Lung (tissue), 11 donors: ENCODE measurements at regions not wholly inside any gene's neighbourhood (a gene's known extent, or its start where the extent isn't known, plus 50 kb on each side); places are given as distances from the start of the nearest gene placed in this dataset.

Experiments
- ATAC-seq: fragments of 200-7000 bp; cut with Tn5 transposase; one replicate; pipeline ENCODE4 v1.9.1; 2020; ENCODE audit warnings: moderate number of reproducible peaks; ENCODE audit not compliant: insufficient read depth, low FRiP score
- DNase-seq, 3 donors: peaks; one replicate each; pipeline ENCODE4 v3.0.0-alpha.2; 2013 to 2017
- H3K27ac ChIP-seq, 2 donors: one replicate each; pipeline ENCODE4 v1.5.1; 2013; ENCODE audit warnings: mild to moderate bottlenecking in 2 of 2, moderate library complexity in 2 of 2, control low read depth in 1 of 2, inconsistent platforms in 1 of 2, low read depth in 1 of 2, low read length in 1 of 2
- H3K27me3 ChIP-seq, 3 donors: one replicate each; pipeline ENCODE4 v1.5.1; 2013; ENCODE audit warnings: low read length in 2 of 3; ENCODE audit not compliant: control insufficient read depth in 3 of 3, insufficient read depth in 3 of 3
- H3K36me3 ChIP-seq, 4 donors: one replicate each; pipeline ENCODE4 v1.5.1; 2013; ENCODE audit warnings: low read length in 4 of 4, mild to moderate bottlenecking in 1 of 4, moderate library complexity in 1 of 4; ENCODE audit not compliant: control insufficient read depth in 4 of 4, insufficient read depth in 4 of 4
- H3K4me1 ChIP-seq, 5 donors: one replicate each; pipeline ENCODE4 v1.5.1; 2013; ENCODE audit warnings: low read length in 5 of 5, mild to moderate bottlenecking in 2 of 5, moderate library complexity in 1 of 5; ENCODE audit not compliant: control insufficient read depth in 5 of 5, insufficient read depth in 5 of 5
- H3K4me3 ChIP-seq: one replicate; pipeline ENCODE4 v1.5.1; 2013; ENCODE audit warnings: mild to moderate bottlenecking, control low read depth, moderate library complexity
- H3K9ac ChIP-seq, 2 donors: one replicate each; pipeline ENCODE4 v1.5.1; 2013; ENCODE audit warnings: low read length in 2 of 2, control low read depth in 1 of 2; ENCODE audit not compliant: insufficient read depth in 1 of 2
- H3K9me3 ChIP-seq, 4 donors: one replicate each; pipeline ENCODE4 v1.5.1; 2013; ENCODE audit warnings: low read length in 3 of 4, mild to moderate bottlenecking in 1 of 4, moderate library complexity in 1 of 4; ENCODE audit not compliant: control insufficient read depth in 4 of 4, insufficient read depth in 3 of 4
- WGBS, 2 donors: extraction: QIAGEN DNeasy Blood & Tissue Kit; methylation state at CpG; one replicate each; pipeline ENCODE4 v1.1.7; 2013; 5-methylcytosine and 5-hydroxymethylcytosine counted together
- TF ChIP-seq, protein P1 (sequence below): IDR thresholded peaks from 2 replicates; pipeline ENCODE4 v1.5.1; 2012; ENCODE audit warnings: mild to moderate bottlenecking; ENCODE audit errors: control extremely low read depth, extremely low read depth
- donor health status: control.
- donor health status: control.
- donor health status: Bipolar disorder and iron deficiency.
- donor health status: healthy.
- donor health status: DM: yes; HTN: yes; CAD: no.

DNA sequence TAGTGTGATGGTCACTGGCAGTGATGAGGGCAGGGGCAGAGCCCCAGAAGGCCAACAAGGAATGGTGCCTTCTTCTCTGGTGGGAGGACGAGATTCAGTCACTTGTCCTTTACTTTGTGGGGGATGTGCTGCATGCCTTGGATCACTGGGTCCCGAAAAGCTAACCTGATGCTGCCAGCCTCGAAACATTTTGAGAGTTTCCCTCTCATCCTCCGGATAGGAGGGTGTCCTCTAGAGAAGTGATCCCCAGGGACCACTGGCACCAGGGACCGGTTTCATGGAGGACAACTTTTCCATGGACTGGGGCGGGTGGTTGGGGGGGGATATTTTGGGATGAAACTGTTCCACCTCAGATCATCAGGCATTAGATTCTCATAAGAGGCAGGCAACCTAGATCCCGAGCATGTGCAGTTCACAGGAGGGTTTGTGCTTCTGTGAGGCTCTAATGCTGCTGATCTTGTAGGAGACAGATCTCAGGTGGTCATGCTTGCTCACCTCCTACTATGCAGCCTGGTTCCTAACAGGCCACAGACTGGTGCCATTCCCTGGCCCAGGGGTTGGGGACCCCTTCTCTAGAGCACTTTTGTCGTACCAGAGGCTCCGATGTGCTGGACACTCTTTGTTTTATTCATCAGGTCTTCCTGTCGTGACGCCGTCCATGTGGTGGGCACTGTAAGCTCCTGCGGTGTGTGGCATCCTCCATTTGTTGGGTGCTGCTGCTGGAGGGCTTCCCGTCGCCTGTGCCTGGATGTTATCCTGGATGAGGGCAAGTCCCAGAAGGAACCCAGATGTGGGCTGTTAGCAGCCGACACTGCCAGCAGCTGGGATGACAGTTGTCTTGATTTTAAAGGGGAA, 68.5 kb upstream of the HDAC4 start:
- H3K9me3 ChIP-seq = peaks cover 0 to 2% (median 0%) of the 10 kb centered on the region in 4 donors
- H3K4me1 ChIP-seq = no peaks in the 10 kb centered on the region
- TF ChIP-seq, protein P1, sequence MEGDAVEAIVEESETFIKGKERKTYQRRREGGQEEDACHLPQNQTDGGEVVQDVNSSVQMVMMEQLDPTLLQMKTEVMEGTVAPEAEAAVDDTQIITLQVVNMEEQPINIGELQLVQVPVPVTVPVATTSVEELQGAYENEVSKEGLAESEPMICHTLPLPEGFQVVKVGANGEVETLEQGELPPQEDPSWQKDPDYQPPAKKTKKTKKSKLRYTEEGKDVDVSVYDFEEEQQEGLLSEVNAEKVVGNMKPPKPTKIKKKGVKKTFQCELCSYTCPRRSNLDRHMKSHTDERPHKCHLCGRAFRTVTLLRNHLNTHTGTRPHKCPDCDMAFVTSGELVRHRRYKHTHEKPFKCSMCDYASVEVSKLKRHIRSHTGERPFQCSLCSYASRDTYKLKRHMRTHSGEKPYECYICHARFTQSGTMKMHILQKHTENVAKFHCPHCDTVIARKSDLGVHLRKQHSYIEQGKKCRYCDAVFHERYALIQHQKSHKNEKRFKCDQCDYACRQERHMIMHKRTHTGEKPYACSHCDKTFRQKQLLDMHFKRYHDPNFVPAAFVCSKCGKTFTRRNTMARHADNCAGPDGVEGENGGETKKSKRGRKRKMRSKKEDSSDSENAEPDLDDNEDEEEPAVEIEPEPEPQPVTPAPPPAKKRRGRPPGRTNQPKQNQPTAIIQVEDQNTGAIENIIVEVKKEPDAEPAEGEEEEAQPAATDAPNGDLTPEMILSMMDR = no peak
- WGBS, 2 donors = 91 to 93% methylated on average over 16 of the region's 16 CpGs
- DNase-seq = no peak
- H3K27ac ChIP-seq = no peak overlapping the region
- no peaks in the 10 kb centered on the region for H3K36me3 ChIP-seq
- no peak overlapping the region for H3K4me3 ChIP-seq
- H3K27me3 ChIP-seq = no peaks in the 10 kb centered on the region
- ATAC-seq = no peak
- H3K9ac ChIP-seq = no peak overlapping the region

DNA sequence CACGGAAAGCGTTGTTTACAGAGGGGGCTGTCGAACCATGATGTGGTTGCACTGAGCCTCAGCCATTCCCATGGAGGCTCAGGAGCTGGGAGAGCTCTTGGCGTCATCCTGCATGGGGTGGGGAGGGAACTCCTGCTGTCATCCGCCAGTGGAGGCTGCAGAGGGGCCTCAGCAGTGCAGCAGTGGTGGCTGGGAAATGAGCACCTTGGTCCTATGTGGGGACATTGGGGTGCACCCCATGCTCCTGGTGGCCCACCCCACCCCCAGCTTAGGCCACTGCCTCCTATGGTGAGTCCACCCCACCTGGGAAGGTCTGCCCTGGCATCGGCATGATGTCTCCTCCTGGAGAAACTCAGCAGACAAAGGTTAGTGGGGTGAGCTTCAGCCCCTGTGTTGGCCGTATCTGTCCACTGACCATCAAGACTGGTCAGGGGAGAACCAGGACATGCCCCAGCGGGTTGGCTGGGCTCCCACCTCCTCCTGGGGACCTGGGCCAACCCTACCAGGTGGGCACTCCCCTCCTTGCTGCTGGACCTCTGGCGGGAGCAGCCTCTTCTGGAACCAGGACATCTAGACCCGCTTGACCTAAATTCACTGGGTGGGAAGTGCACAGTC, 67.8 kb upstream of the HDAC4 start:
- ATAC-seq = no peak
- no peak for DNase-seq
- Histone ChIP-seq H3K4me3 (no peak overlapping the region), H3K9ac (no peak overlapping the region), H3K4me1 (peaks cover 0 to 3% (median 0%) of the 10 kb centered on the region in 5 donors), H3K27ac (no peak overlapping the region), H3K9me3 (peaks cover 0 to 2% (median 0%) of the 10 kb centered on the region in 4 donors), H3K36me3 (no peaks in the 10 kb centered on the region), H3K27me3 (no peaks in the 10 kb centered on the region)
- 94 to 96% methylated on average over 10 of the region's 10 CpGs for WGBS, 2 donors
- TF ChIP-seq, protein P1 = no peak

DNA sequence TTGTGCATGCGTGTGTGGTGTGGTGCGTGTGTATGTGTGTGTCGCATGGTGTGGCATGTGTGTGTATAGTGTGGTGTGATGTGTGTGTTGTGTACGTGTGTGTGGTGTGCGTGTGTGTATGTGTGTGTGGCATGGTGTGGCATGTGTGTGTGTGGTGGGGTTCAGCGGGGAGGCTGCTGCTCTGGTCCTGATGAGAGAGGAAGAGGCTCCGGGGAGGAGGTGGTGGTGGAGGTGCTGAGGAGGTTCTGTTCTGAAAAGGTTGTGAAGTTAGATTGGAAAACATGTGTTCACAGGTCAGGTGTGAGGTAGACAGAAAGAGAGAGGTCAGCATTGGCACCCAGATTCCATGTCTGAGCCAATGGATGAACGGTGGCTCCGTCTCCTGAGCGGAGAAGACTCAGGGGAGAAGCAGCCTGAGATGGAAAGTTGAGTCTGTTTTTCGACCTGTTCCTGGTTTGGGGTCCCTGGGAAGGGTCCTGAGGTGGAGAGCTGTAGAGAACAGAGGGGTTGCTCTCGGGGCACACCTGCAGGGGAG, 67.2 kb upstream of the HDAC4 start:
- 95 to 97% methylated on average over 12 of the region's 12 CpGs for WGBS, 2 donors
- DNase-seq = no peak
- TF ChIP-seq, protein P1 = no peak
- ATAC-seq = no peak
- Histone ChIP-seq H3K27me3 (no peaks in the 10 kb centered on the region), H3K27ac (no peak overlapping the region), H3K4me1 (peaks cover 0 to 7% (median 0%) of the 10 kb centered on the region in 5 donors), H3K4me3 (no peak overlapping the region), H3K9ac (no peak overlapping the region), H3K36me3 (no peaks in the 10 kb centered on the region), H3K9me3 (peaks cover 0 to 2% (median 0%) of the 10 kb centered on the region in 4 donors)
